Right lobe of liver (tissue), 6 donors: ENCODE measurements at regions not wholly inside any gene's neighbourhood (a gene's known extent, or its start where the extent isn't known, plus 50 kb on each side); places are given as distances from the start of the nearest gene placed in this dataset.

Source experiments
- ATAC-seq, 4 donors: fragments of 200-7000 bp; cut with Tn5 transposase; one replicate each; pipeline ENCODE4 v1.9.1; 2020; ENCODE audit warnings: mild to moderate bottlenecking in 4 of 4, moderate library complexity in 4 of 4
- DNase-seq, 3 donors: peaks; one replicate each; pipeline ENCODE4 v3.0.0-alpha.2; 2020
- H3K27ac ChIP-seq, 3 donors: fragments of 200-600 bp; one replicate each; pipeline ENCODE4 v1.8.0; 2022
- H3K27me3 ChIP-seq, 2 donors: fragments of 200-600 bp; one replicate each; pipeline ENCODE4 v1.8.0; 2022
- H3K36me3 ChIP-seq, 4 donors: fragments of 200-600 bp; sonication (generic) in 1 of 4; one replicate each; pipeline versions ENCODE4 v1.5.1 to v1.8.0; 2017 to 2022; ENCODE audit warnings: control low read depth in 1 of 4
- H3K4me1 ChIP-seq, 4 donors: fragments of 200-600 bp; sonication (generic) in 1 of 4; one replicate each; pipeline versions ENCODE4 v1.5.1 to v1.8.0; 2017 to 2022; ENCODE audit warnings: control low read depth in 1 of 4
- H3K4me3 ChIP-seq, 3 donors: fragments of 200-600 bp; one replicate each; pipeline ENCODE4 v1.8.0; 2022
- H3K9me3 ChIP-seq, 4 donors: fragments of 200-600 bp; sonication (generic) in 1 of 4; one replicate each; pipeline versions ENCODE4 v1.5.1 to v1.8.0; 2017 to 2022; ENCODE audit warnings: control low read depth in 1 of 4
- CTCF ChIP-seq, 4 donors: fragments of 200-600 bp in 3 of 4; fragments of 450-650 bp in 1 of 4; IDR thresholded peaks; one replicate each; pipeline versions ENCODE4 v1.5.1 to v1.8.0; 2016 to 2022; ENCODE audit warnings: antibody characterized with exemption in 4 of 4, mild to moderate bottlenecking in 2 of 4
- POLR2A ChIP-seq: fragments of 450-650 bp; IDR thresholded peaks from one replicate; pipeline ENCODE4 v1.6.1; 2017; ENCODE audit warnings: antibody characterized with exemption, mild to moderate bottlenecking
- WGBS: methylation state at CpG from one replicate; pipeline ENCODE4 v1.1.6; 2018; ENCODE audit warnings: low coverage, low lambda C conversion rate; ENCODE audit not compliant: insufficient coverage; ENCODE audit errors: missing lambda C conversion rate; 5-methylcytosine and 5-hydroxymethylcytosine counted together
- intact Hi-C, 2 donors: fragments of 100-400 bp; cut with DNase I; formaldehyde crosslinking; loops; one replicate each; pipeline versions ENCODE4 v1.11.2 to v1.14.1; 2022
- donor health status: DM: no; HTN: yes; CAD: no.
- donor health status: DM: no; HTN: no; CAD: no.
- donor health status: DM: no; HTN: no; CAD: no.
- donor health status: DM: no; HTN: yes; CAD: no.
- donor health status: DM: no; HTN: yes; CAD: no.

- TF ChIP-seq CTCF (IDR thresholded peaks at IDR 0.05) (no peak), POLR2A (no peak)
- no peak for DNase-seq
- ATAC-seq = no peak
- intact Hi-C loops = no loop called here
- Histone ChIP-seq H3K36me3 (no peaks in the 10 kb centered on the region), H3K27me3 (no peaks in the 10 kb centered on the region), H3K9me3 (no peaks in the 10 kb centered on the region), H3K27ac (no peak overlapping the region), H3K4me1 (no peaks in the 10 kb centered on the region), H3K4me3 (no peak overlapping the region)
- 71% methylated on average over 4 of the region's 4 CpGs for WGBS
Observed at GRCh38 chr2:145935016-145935415, 1415.1 kb upstream of the ZEB2 start.

- WGBS = 44% methylated on average over 2 of the region's 2 CpGs
- Histone ChIP-seq H3K9me3 (no peaks in the 10 kb centered on the region), H3K4me1 (no peaks in the 10 kb centered on the region), H3K4me3 (no peak overlapping the region), H3K36me3 (no peaks in the 10 kb centered on the region), H3K27me3 (no peaks in the 10 kb centered on the region), H3K27ac (no peak overlapping the region)
- TF ChIP-seq CTCF (IDR thresholded peaks at IDR 0.05) (no peak), POLR2A (no peak)
- DNase-seq (no peak), ATAC-seq (no peak)
- intact Hi-C loops = no loop called here
Observed at GRCh38 chr2:145931781-145932395, 1412.0 kb upstream of the ZEB2 start.

GRCh38 chr2:145930318-145930717 is 1410.4 kb upstream of the ZEB2 start:
- no peaks in the 10 kb centered on the region for H3K36me3 ChIP-seq
- no peaks in the 10 kb centered on the region for H3K4me1 ChIP-seq
- intact Hi-C loops = no loop called here
- DNase-seq (no peak), ATAC-seq (no peak)
- no peaks in the 10 kb centered on the region for H3K27me3 ChIP-seq
- no peak overlapping the region for H3K27ac ChIP-seq
- WGBS = 14% methylated on average over 2 of the region's 2 CpGs
- no peaks in the 10 kb centered on the region for H3K9me3 ChIP-seq
- TF ChIP-seq CTCF (IDR thresholded peaks at IDR 0.05) (no peak), POLR2A (no peak)
- H3K4me3 ChIP-seq = no peak overlapping the region

GRCh38 chr2:145927131-145927950 is 1407.4 kb upstream of the ZEB2 start:
- TF ChIP-seq POLR2A (no peak), CTCF (IDR thresholded peaks at IDR 0.05) (no peak)
- Histone ChIP-seq H3K27me3 (no peaks in the 10 kb centered on the region), H3K27ac (no peak overlapping the region), H3K36me3 (no peaks in the 10 kb centered on the region), H3K4me3 (no peak overlapping the region), H3K4me1 (no peaks in the 10 kb centered on the region), H3K9me3 (no peaks in the 10 kb centered on the region)
- no peak for DNase-seq
- intact Hi-C loops = no loop called here
- no peak for ATAC-seq
- WGBS = 69% methylated on average over 5 of the region's 5 CpGs
